ENCODE measurements at regions not wholly inside any gene's neighbourhood (a gene's known extent, or its start where the extent isn't known, plus 50 kb on each side); places are given as distances from the start of the nearest gene placed in this dataset.

GRCh38 chr3:72582211-72582878 lies 265.9 kb downstream of the SHQ1 start:
- TF ChIP-seq CTCF (conservative IDR thresholded peaks at IDR 0.05; ENCODE audit: low read depth, low read length), result no peak
- Histone ChIP-seq H4K20me1 (ENCODE audit: insufficient read depth) (no peaks in the 10 kb centered on the region), H3K4me2 (no peak overlapping the region), H3K27me3 (ENCODE audit: insufficient read depth, low read depth) (no peaks in the 10 kb centered on the region), H3K4me1 (ENCODE audit: low read depth, poor library complexity, severe bottlenecking) (no peaks in the 10 kb centered on the region), H3K36me3 (ENCODE audit: insufficient read depth) (no peaks in the 10 kb centered on the region), H3K79me2 (ENCODE audit: insufficient read depth, low read depth) (no peaks in the 10 kb centered on the region), H3K27ac (no peak overlapping the region), H3K9ac (no peak overlapping the region), H2AFZ (ENCODE audit: low read depth) (no peak overlapping the region), H3K4me3 (IDR thresholded peaks at IDR 0.05; ENCODE audit: insufficient read depth, low read depth, low read length) (no peak overlapping the region)

GRCh38 chr3:72580900-72581299 lies 267.3 kb downstream of the SHQ1 start:
- H4K20me1 ChIP-seq (ENCODE audit: insufficient read depth), result no peaks in the 10 kb centered on the region
- H3K4me2 ChIP-seq, result no peak overlapping the region
- H3K9ac ChIP-seq, result no peak overlapping the region
- TF ChIP-seq CTCF (conservative IDR thresholded peaks at IDR 0.05; ENCODE audit: low read depth, low read length), result no peak
- no peaks in the 10 kb centered on the region for H3K27me3 ChIP-seq (ENCODE audit: insufficient read depth, low read depth)
- H3K79me2 ChIP-seq (ENCODE audit: insufficient read depth, low read depth), result no peaks in the 10 kb centered on the region
- no peak overlapping the region for H3K27ac ChIP-seq
- no peak overlapping the region for H2AFZ ChIP-seq (ENCODE audit: low read depth)
- no peaks in the 10 kb centered on the region for H3K4me1 ChIP-seq (ENCODE audit: low read depth, poor library complexity, severe bottlenecking)
- no peak overlapping the region for H3K4me3 ChIP-seq (IDR thresholded peaks at IDR 0.05; ENCODE audit: insufficient read depth, low read depth, low read length)
- no peaks in the 10 kb centered on the region for H3K36me3 ChIP-seq (ENCODE audit: insufficient read depth)

- TF ChIP-seq CTCF (conservative IDR thresholded peaks at IDR 0.05; ENCODE audit: low read depth, low read length), result no peak
- Histone ChIP-seq H3K27ac (no peak overlapping the region), H3K79me2 (ENCODE audit: insufficient read depth, low read depth) (no peaks in the 10 kb centered on the region), H3K9ac (no peak overlapping the region), H3K27me3 (ENCODE audit: insufficient read depth, low read depth) (no peaks in the 10 kb centered on the region), H3K4me1 (ENCODE audit: low read depth, poor library complexity, severe bottlenecking) (no peaks in the 10 kb centered on the region), H2AFZ (ENCODE audit: low read depth) (no peak overlapping the region), H3K36me3 (ENCODE audit: insufficient read depth) (no peaks in the 10 kb centered on the region), H3K4me2 (no peak overlapping the region), H4K20me1 (ENCODE audit: insufficient read depth) (no peaks in the 10 kb centered on the region), H3K4me3 (IDR thresholded peaks at IDR 0.05; ENCODE audit: insufficient read depth, low read depth, low read length) (no peak overlapping the region)
Observed at GRCh38 chr3:72580246-72580756, 267.9 kb downstream of the SHQ1 start.

GRCh38 chr3:72579581-72580245 lies 268.5 kb downstream of the SHQ1 start:
- TF ChIP-seq CTCF (conservative IDR thresholded peaks at IDR 0.05; ENCODE audit: low read depth, low read length), result no peak
- Histone ChIP-seq H3K4me3 (IDR thresholded peaks at IDR 0.05; ENCODE audit: insufficient read depth, low read depth, low read length) (no peak overlapping the region), H2AFZ (ENCODE audit: low read depth) (no peak overlapping the region), H3K4me2 (no peak overlapping the region), H3K9ac (no peak overlapping the region), H4K20me1 (ENCODE audit: insufficient read depth) (no peaks in the 10 kb centered on the region), H3K4me1 (ENCODE audit: low read depth, poor library complexity, severe bottlenecking) (no peaks in the 10 kb centered on the region), H3K27ac (no peak overlapping the region), H3K27me3 (ENCODE audit: insufficient read depth, low read depth) (no peaks in the 10 kb centered on the region), H3K36me3 (ENCODE audit: insufficient read depth) (no peaks in the 10 kb centered on the region), H3K79me2 (ENCODE audit: insufficient read depth, low read depth) (no peaks in the 10 kb centered on the region)
